ENCODE measurements at regions not wholly inside any gene's neighbourhood (a gene's known extent, or its start where the extent isn't known, plus 50 kb on each side); places are given as distances from the start of the nearest gene placed in this dataset.

DNA sequence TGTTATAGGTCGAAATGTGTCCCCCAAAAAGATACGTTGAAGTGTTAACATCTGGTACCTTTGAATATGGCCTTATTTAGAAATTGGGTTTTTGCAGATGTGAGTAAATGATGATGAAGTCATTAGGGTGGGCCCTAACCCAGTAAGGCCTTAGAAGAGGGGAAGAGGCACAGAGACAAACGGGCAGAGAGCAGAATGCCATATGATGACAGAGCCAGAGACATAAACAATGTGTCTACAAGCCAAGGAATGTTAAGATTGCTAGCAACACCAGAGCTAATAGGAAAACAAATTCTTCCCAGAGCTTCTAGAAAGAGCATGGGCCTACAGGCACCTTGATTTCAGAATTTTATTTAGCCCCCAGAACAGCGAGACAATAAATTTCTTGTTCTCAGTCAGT is 693.1 kb upstream of the NECTIN3 start:
- Histone ChIP-seq H3K27me3 (no peaks in the 10 kb centered on the region), H3K4me3 (no peak overlapping the region), H3K27ac (no peak overlapping the region), H3K4me2 (no peak overlapping the region), H3K9me3 (ENCODE audit: low read depth) (no peaks in the 10 kb centered on the region), H3K4me1 (ENCODE audit: insufficient read depth) (no peaks in the 10 kb centered on the region), H3K9me2 (replicated peaks; ENCODE audit: insufficient read depth) (no peaks in the 10 kb centered on the region), H3K36me3 (replicated peaks; ENCODE audit: insufficient read depth, low read depth) (no peaks in the 10 kb centered on the region), H3K79me2 (no peaks in the 10 kb centered on the region), H2AFZ (no peak overlapping the region), H4K20me1 (ENCODE audit: insufficient read depth, poor library complexity, severe bottlenecking) (no peaks in the 10 kb centered on the region)
- TF ChIP-seq EZH2 (IDR thresholded peaks at IDR 0.05; ENCODE audit: borderline replicate concordance) (no peak), EZH2phosphoT487 (IDR thresholded peaks at IDR 0.05; ENCODE audit: low read depth, severe bottlenecking, unreplicated experiment) (no peak)
- TF ChIP-seq, protein P1, sequence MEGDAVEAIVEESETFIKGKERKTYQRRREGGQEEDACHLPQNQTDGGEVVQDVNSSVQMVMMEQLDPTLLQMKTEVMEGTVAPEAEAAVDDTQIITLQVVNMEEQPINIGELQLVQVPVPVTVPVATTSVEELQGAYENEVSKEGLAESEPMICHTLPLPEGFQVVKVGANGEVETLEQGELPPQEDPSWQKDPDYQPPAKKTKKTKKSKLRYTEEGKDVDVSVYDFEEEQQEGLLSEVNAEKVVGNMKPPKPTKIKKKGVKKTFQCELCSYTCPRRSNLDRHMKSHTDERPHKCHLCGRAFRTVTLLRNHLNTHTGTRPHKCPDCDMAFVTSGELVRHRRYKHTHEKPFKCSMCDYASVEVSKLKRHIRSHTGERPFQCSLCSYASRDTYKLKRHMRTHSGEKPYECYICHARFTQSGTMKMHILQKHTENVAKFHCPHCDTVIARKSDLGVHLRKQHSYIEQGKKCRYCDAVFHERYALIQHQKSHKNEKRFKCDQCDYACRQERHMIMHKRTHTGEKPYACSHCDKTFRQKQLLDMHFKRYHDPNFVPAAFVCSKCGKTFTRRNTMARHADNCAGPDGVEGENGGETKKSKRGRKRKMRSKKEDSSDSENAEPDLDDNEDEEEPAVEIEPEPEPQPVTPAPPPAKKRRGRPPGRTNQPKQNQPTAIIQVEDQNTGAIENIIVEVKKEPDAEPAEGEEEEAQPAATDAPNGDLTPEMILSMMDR (IDR thresholded peaks at IDR 0.05; ENCODE audit: poor library complexity), result no peak
- WGBS (ENCODE audit: low lambda C conversion rate, missing lambda C conversion rate), result 66% methylated on average over 4 of the region's 4 CpGs
- no peak for DNase-seq (ENCODE audit: low spot score)

DNA sequence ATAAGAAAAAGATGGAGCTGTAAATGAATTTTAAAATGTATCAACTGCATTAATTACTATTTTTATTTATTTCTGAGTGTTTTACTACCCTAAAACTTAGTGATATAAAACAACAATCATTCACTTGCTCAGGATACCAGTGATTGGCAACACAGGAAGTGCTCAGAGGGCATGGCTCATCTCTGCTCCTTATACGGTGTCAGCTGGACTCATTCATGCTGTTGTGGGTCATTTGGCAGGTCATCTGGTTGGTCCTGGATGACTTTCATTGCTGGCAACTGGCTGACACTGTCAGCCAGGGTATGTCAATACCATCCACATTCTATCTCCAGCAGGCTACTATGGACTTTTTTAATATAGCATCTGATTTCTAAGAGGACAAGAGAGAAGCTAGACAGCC is 689.6 kb upstream of the NECTIN3 start:
- WGBS (ENCODE audit: low lambda C conversion rate, missing lambda C conversion rate), result 56% methylated on average over 1 of the region's 1 CpG
- no peaks in the 10 kb centered on the region for H3K79me2 ChIP-seq
- H3K36me3 ChIP-seq (replicated peaks; ENCODE audit: insufficient read depth, low read depth), result no peaks in the 10 kb centered on the region
- H3K27ac ChIP-seq, result no peak overlapping the region
- no peaks in the 10 kb centered on the region for H4K20me1 ChIP-seq (ENCODE audit: insufficient read depth, poor library complexity, severe bottlenecking)
- H3K4me1 ChIP-seq (ENCODE audit: insufficient read depth), result no peaks in the 10 kb centered on the region
- no peak overlapping the region for H2AFZ ChIP-seq
- TF ChIP-seq, protein P1 (IDR thresholded peaks at IDR 0.05; ENCODE audit: poor library complexity), result no peak
- TF ChIP-seq EZH2 (IDR thresholded peaks at IDR 0.05; ENCODE audit: borderline replicate concordance) (no peak), EZH2phosphoT487 (IDR thresholded peaks at IDR 0.05; ENCODE audit: low read depth, severe bottlenecking, unreplicated experiment) (no peak)
- H3K9me2 ChIP-seq (replicated peaks; ENCODE audit: insufficient read depth), result no peaks in the 10 kb centered on the region
- no peak overlapping the region for H3K4me3 ChIP-seq
- no peak for DNase-seq (ENCODE audit: low spot score)
- no peak overlapping the region for H3K4me2 ChIP-seq
- H3K27me3 ChIP-seq, result no peaks in the 10 kb centered on the region
- H3K9me3 ChIP-seq (ENCODE audit: low read depth), result no peaks in the 10 kb centered on the region

DNA sequence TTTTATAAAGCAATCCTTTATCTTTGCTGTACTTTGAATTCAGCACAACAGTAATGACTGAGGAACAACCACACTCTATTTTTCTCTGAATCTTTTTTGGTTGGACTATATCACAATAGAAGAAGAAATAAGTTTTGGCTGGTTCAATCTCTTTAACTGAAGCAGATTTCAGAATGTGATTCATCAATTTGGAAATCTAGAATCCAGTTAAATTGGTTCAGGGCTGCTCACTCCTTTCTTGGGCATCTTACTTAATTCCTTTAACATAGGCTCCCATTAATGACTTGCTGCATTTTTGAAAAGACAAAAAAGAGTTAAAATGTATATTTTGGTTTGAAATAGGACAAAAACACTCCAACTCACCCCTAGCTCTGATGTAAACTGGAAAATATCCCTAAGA is 688.3 kb upstream of the NECTIN3 start:
- Histone ChIP-seq H2AFZ (no peak overlapping the region), H3K4me1 (ENCODE audit: insufficient read depth) (no peaks in the 10 kb centered on the region), H3K9me2 (replicated peaks; ENCODE audit: insufficient read depth) (no peaks in the 10 kb centered on the region), H3K36me3 (replicated peaks; ENCODE audit: insufficient read depth, low read depth) (no peaks in the 10 kb centered on the region), H3K27ac (no peak overlapping the region), H3K79me2 (no peaks in the 10 kb centered on the region), H3K27me3 (no peaks in the 10 kb centered on the region), H3K4me3 (no peak overlapping the region), H3K4me2 (no peak overlapping the region), H3K9me3 (ENCODE audit: low read depth) (no peaks in the 10 kb centered on the region), H4K20me1 (ENCODE audit: insufficient read depth, poor library complexity, severe bottlenecking) (no peaks in the 10 kb centered on the region)
- TF ChIP-seq, protein P1 (IDR thresholded peaks at IDR 0.05; ENCODE audit: poor library complexity), result no peak
- DNase-seq (ENCODE audit: low spot score), result no peak

DNA sequence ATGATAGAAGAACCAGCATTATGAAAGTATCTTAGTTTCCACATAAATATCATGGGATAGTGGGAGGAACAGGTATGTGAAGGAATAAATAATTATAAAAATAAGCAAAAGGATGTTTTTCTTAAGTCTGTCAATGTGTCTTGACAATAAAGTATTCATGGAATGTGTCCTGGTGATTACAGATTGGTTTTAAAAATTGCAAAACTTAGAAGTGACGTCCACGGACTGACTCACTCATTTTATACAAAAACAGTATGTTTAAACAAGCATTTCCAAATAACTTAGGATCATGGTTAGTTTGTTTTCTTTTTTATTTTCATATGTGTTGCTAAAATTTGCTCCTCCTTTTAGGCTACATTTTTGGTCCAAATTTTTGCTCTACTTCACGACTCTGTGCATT is 687.0 kb upstream of the NECTIN3 start:
- H3K9me3 ChIP-seq (ENCODE audit: low read depth), result no peaks in the 10 kb centered on the region
- TF ChIP-seq EZH2 (IDR thresholded peaks at IDR 0.05; ENCODE audit: borderline replicate concordance) (no peak), EZH2phosphoT487 (IDR thresholded peaks at IDR 0.05; ENCODE audit: low read depth, severe bottlenecking, unreplicated experiment) (no peak)
- TF ChIP-seq, protein P1 (IDR thresholded peaks at IDR 0.05; ENCODE audit: poor library complexity), result no peak
- 84% methylated on average over 3 of the region's 3 CpGs for WGBS (ENCODE audit: low lambda C conversion rate, missing lambda C conversion rate)
- no peaks in the 10 kb centered on the region for H4K20me1 ChIP-seq (ENCODE audit: insufficient read depth, poor library complexity, severe bottlenecking)
- no peaks in the 10 kb centered on the region for H3K36me3 ChIP-seq (replicated peaks; ENCODE audit: insufficient read depth, low read depth)
- H3K79me2 ChIP-seq, result no peaks in the 10 kb centered on the region
- H2AFZ ChIP-seq, result no peak overlapping the region
- H3K9me2 ChIP-seq (replicated peaks; ENCODE audit: insufficient read depth), result no peaks in the 10 kb centered on the region
- DNase-seq (ENCODE audit: low spot score), result no peak
- H3K4me1 ChIP-seq (ENCODE audit: insufficient read depth), result no peaks in the 10 kb centered on the region
- H3K4me2 ChIP-seq, result no peak overlapping the region
- no peak overlapping the region for H3K4me3 ChIP-seq
- no peak overlapping the region for H3K27ac ChIP-seq
- no peaks in the 10 kb centered on the region for H3K27me3 ChIP-seq
